Bronchial epithelial cell (primary cell): ENCODE measurements at regions not wholly inside any gene's neighbourhood (a gene's known extent, or its start where the extent isn't known, plus 50 kb on each side); places are given as distances from the start of the nearest gene placed in this dataset.
"Not testable (repeated sequence)": the region's sequence is repeated elsewhere in the genome, so short reads cannot be mapped to it uniquely, and the experiment has no call there.

Experiments used
- DNase-seq: peaks from one replicate; pipeline ENCODE4 v3.0.0-alpha.2; 2010; ENCODE audit warnings: low read depth
- FAIRE-seq: peaks from 2 replicates; lab custom pipeline; 2011; peaks lifted over from hg19 to GRCh38; lab: Jason Lieb, UNC
- H3K27me3 ChIP-seq: 2 replicates; pipeline ENCODE4 v1.5.1; 2011; ENCODE audit warnings: low read length; ENCODE audit not compliant: control insufficient read depth, insufficient read depth
- H3K36me3 ChIP-seq: 2 replicates; pipeline ENCODE4 v1.5.1; 2011; ENCODE audit warnings: low read length; ENCODE audit not compliant: control insufficient read depth, insufficient read depth
- H3K4me3 ChIP-seq: 2 replicates; pipeline ENCODE4 v1.5.1; 2011; ENCODE audit warnings: mild to moderate bottlenecking, low read depth, low read length, control low read depth

DNA sequence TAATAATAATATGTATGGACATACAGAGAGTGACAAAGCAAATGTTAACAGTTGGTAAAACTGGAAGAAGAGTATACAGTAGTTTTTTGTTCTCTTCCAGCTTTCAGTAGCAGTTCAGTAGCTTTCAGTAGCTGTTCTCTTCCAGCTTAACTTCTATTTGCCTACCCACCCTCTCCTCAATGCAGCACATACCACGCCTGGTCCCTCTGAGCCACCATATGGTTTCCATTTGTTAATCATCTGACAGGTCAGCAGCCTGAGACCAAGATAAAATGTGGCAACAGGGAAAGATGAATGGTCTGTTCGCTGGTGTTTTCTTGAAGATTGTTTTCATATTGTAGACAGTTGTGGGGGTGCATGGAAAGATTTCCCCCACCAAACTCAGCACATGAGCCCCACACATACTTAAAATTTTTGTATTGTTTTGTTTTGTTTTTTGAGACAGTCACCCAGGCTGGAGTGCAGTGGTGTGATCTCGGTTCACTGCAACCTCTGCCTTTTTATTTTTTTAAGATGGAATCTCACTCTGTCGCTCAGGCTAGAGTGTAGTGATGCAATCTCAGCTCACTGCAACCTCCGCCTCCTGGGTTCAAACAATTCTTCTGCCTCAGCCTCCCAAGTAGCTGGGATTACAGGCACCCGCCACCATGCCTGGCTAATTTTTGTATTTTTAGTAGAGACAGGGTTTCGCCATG, 56.8 kb downstream of the ATP6V0E2 start:
- not testable (repeated sequence) for FAIRE-seq, H3K36me3 ChIP-seq, H3K27me3 ChIP-seq, DNase-seq, H3K4me3 ChIP-seq

DNA sequence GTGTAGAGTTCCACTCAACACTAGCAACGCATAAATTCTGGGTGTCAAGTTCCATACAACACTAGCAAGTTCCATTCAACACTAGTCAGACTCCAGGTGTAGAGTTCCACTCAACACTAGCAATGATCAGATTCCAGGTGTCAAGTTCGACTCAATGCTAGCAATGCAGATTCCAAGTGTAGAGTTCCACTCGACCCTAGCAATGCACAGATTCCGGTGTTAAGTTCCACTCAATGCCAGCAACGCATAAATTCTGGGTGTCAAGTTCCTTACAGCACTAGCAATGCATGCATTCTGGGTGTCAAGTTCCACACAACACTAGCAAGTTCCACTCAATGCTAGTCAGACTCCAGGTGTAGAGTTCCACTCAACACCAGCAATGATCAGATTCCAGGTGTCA, 60.0 kb downstream of the ATP6V0E2 start:
- H3K36me3 ChIP-seq, H3K4me3 ChIP-seq, H3K27me3 ChIP-seq, DNase-seq: not testable (repeated sequence)
- peak; percentile 95 for FAIRE-seq

DNA sequence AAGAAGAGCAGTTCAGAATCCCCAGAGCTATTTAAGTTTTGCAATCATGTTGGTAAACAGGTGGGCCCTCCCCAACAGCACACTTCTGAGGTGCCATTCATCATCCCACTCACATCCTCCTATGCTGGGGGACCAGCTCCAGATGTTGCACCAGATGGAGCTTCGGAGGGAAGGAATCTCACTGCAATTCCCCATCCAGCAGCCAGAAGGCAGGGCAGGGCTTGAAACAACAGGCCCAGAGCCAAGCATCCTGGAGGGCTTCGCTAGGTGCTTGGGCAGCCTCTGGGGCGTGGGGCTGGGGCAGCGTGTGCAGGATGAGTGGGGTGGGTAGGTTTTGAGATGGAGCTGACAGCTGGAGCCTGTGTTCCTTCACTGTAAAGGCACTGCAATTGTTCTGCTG, 73.6 kb downstream of the ATP6V0E2 start:
- H3K27me3 ChIP-seq, H3K4me3 ChIP-seq, H3K36me3 ChIP-seq, FAIRE-seq, DNase-seq: not testable (repeated sequence)

DNA sequence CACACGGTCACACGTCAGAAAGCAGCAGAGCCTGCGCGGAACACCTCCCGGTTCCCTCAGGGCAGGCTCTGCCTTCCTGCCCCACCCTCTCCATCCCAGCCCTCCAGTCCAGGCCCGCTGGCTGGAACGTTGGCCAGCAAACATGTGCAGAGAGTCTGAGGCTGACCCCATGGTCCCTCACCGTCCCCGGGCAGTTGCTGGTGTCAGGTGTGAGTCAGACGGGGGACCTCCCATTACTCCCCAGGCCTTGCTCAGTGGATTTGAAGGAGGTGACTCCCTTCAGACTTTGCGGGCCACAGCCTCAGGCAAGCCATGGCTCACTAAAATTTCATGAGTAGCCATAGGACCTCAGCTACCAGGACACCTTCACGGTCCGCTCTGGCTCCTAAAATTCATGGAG, 74.7 kb downstream of the ATP6V0E2 start:
- not testable (repeated sequence) for H3K36me3 ChIP-seq, H3K27me3 ChIP-seq, H3K4me3 ChIP-seq, DNase-seq
- FAIRE-seq: peak; percentile 50

DNA sequence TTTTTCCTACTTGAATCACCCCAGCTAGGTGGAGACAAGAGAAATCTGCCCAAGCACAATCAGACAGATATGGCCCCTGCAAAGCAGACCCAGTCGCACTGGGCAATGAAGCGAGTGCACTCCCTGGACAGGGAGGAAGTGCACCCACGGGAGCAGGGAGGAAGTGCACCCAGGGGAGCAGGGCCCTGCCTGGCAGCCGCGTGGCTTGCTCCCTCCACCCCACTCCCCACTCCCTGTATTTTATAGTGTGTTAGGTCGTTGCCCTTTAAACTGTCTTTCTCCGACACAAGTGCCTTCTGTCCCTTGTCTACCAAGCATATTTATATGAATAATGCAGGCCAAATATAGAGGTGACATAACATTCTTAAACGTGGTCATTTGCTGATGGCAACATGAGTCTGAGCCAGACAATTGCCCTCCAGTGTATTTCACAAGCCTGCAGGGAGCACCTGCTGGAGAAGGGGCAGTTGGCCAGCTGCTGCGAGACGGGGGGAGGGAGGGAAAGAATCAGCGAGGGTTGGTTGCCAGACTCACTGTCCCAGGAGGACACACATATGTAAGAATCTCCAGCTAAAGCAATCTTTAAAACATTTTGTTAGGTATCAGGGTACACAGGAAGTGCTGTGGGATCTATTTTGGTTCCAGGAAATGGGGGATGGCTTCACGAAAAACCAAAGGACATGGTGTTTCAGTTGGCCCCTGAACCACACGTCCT, 76.3 kb downstream of the ATP6V0E2 start:
- DNase-seq, H3K4me3 ChIP-seq, H3K36me3 ChIP-seq, H3K27me3 ChIP-seq, FAIRE-seq: not testable (repeated sequence)

DNA sequence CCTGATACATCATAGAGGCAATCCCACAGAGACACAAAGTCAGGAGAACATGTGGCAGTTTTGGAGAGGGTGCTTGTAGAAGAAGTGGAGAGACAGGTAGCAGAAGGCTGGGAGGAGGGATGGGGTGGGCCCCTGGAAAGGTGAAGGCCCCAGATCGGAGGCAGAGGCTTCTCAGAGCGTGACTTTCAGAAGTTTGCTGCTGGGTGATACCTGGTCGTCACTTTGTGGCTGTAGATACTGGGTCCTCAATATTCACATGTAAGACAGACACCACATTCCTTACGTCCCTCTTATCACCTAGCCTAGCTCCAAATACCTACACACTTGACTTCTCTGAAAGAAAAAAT, 76.8 kb downstream of the ATP6V0E2 start:
- not testable (repeated sequence) for H3K27me3 ChIP-seq, H3K36me3 ChIP-seq, DNase-seq, H3K4me3 ChIP-seq
- peak; percentile 87 for FAIRE-seq

DNA sequence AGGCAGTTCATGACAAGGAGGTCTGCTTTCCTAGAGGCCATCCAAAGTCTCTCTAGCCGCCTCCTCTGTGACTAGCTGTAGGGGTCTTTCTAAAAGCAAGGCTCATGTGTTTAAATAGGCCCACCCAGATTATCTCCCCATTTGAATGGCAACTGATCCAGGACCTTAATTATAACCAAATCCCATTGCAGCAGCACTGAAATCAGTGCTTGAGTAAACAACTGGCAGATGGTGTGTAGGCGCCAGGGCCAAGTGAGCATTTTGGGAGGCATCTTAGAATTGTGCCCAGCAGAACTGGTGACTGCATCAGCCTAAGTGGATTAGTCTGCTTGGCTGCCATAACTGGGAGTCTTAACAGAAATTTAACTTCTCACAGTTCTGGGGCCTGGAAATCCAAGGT, 77.8 kb downstream of the ATP6V0E2 start:
- H3K27me3 ChIP-seq, H3K4me3 ChIP-seq, H3K36me3 ChIP-seq, DNase-seq: not testable (repeated sequence)
- peak; percentile 77 for FAIRE-seq

DNA sequence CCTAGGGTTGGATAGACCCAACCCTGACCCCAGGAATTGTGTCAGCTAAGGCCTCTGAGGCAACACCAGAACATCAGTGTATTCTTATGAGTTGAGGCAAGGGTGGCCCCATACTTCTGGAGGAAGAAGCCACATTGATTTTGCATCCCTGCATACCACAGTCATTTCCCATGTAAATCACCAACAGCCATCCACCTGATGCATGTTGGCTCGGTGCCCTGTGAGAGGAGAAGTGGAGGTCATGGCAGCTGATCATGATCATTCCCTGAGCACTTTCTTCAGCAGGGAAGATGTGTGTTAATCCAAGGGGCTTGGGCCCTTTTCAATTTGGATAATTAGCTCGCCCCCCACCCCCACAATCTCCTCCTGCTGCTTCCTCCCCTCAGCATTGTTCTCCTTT, 85.1 kb downstream of the ATP6V0E2 start:
- FAIRE-seq: not testable (repeated sequence)

DNA sequence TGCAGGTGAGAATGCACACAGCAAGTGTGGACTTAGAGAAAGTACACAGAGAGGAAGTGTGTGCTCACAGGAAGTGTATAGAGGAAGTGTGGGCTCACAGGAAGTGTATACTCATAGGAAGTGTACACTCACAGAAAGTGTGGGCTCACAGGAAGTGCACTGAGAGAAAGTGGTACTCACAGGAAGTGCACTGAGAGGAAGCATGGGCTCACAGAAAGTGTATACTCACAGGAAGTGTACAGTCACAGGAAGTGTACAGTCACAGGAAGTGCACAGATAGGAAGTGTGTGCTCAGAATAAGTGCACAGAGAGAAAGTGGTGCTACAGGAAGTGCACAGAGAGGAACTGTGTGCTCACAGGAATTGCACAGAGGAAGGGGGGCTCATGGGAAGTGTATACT, 87.1 kb downstream of the ATP6V0E2 start:
- peak; percentile 32 for FAIRE-seq
- not testable (repeated sequence) for H3K4me3 ChIP-seq, H3K27me3 ChIP-seq, H3K36me3 ChIP-seq, DNase-seq

More for the DNA sequence above, 85.1 kb downstream of the ATP6V0E2 start:
- not testable (repeated sequence) for H3K4me3 ChIP-seq, H3K27me3 ChIP-seq, DNase-seq, H3K36me3 ChIP-seq

DNA sequence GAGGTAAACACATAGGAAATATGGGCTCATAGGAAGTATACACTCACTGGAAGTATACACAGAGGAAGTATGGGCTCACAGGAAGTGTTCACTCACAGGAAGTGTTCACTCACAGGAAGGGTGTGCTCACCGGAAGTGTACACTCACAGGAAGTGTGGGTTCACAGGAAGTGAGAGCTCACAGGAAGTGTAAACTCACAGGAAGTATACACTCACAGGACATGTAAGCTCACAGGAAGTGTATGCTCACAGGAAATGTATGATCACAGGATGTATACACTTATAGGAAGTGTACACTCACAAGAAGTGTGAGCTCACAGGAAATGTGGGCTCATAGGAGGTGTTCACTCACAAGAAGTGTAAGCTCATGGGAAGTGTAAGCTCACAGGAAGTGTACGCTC, 88.1 kb downstream of the ATP6V0E2 start:
- not testable (repeated sequence) for DNase-seq, H3K4me3 ChIP-seq, H3K36me3 ChIP-seq, FAIRE-seq, H3K27me3 ChIP-seq

DNA sequence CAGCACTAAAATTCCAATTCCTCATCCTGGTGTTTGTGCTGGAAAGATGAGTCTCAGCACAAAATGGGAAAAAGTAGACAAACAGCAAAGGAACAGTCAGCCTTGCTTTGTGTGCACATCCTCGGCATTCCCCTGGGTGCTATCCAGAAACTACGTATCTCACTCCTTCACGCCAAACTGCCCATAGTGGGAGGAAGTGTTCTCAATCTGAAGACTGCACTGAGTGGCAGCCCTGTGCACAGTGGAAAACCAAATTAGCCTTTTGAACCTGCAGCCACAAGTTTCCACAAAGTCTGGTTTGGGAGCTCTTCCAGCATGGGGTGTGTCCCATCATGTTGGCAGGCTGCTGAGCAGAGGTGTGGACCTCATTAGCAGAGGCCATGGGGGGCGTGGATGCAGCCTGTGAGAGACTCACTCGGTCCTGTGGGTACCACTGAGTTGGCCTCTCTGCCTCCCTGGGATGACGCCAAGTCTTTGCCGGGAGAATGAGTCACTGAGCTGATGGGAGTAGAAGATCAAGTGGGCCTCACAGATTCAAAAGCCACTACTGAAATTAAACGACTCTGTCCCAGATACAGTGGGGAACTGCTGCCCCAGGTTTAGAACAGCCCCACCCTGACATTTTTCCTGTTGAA, 89.0 kb downstream of the ATP6V0E2 start:
- H3K4me3 ChIP-seq, DNase-seq, FAIRE-seq, H3K36me3 ChIP-seq, H3K27me3 ChIP-seq: not testable (repeated sequence)

DNA sequence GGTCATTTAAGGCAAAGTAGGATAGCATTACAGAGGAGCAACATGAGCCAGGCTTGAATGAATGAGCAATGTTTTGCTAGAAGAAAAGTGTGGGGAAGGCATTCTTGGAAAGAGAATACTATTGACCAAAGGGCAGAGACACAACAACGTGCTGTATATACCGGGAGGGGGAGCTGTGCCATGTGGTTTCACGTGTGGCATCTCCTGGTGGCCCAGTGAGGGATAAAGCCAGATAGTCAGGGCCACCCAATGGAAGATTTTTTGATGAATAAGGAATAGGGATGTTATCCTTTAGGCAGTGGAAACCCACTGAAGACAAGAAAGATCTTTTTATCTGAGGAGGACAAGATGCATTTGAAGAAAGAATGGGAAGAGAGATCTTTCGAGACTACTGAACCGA, 90.2 kb downstream of the ATP6V0E2 start:
- not testable (repeated sequence) for FAIRE-seq, DNase-seq, H3K4me3 ChIP-seq, H3K36me3 ChIP-seq, H3K27me3 ChIP-seq

DNA sequence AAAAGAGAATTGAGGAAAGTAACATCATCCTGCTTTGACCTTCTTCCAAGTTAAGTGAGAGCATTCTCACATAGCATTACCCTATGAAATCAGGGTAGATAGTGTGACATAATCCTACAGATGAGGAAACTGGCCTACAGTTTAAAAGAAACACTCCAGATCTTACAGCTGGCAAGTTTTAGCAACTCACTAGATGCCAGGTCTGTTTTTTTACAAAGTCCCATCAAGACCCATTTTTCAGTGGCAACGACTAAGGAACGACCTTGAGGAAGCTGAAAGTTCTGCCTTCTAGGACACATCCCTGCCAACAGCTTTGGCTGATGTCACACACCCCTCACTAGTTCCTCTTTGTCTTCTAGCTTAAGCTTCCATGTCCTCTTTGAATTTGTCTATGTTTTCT, 92.7 kb downstream of the ATP6V0E2 start:
- H3K27me3 ChIP-seq, H3K36me3 ChIP-seq, DNase-seq, FAIRE-seq, H3K4me3 ChIP-seq: not testable (repeated sequence)

DNA sequence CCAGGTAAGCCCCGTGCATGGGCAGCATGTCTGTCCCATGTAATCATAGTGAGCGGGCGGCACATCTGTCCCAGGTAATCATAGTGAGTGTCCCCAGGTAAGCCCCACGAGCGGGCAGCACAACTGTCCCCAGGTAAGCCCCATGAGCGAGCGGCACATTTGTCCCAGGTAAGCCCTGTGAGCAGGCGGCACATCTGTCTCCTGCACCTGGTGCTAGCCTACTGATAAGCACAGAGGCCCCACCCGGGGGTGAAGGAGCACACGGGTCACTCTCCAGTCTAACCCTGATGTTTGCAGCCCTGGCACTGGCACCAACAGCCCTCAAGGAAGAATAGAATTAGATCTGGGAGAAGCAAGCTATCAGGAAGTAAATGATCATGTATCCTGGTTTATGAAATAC, 99.2 kb downstream of the ATP6V0E2 start:
- FAIRE-seq: peak; percentile 18
- not testable (repeated sequence) for H3K27me3 ChIP-seq, H3K36me3 ChIP-seq, DNase-seq, H3K4me3 ChIP-seq
